ENCODE measurements at regions not wholly inside any gene's neighbourhood (a gene's known extent, or its start where the extent isn't known, plus 50 kb on each side); places are given as distances from the start of the nearest gene placed in this dataset.

DNA sequence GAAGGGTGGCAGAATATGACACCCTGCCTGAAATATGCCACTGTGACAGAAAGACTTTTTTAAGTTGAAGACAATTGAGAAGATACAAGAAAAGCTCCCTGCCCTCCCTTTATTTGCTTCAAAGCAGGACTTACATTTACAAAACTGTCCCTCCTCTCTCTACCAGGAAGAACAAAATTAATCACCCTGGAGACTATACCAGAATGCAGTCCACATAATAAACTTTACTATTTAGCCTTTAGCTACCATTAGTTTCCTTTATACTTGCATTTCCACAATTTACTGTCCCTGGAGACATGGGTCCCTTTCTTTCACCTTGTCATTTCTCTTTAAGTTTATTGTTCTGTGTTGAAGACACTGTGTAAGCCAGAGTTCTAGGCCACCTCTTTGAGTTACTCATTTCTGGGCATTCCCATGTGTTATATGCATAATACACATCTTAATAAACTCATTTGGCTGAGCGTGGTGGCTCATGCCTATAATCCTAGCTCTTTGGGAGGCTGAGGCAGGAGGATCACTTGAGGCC is 238.8 kb downstream of the RFC3 start:
- TF ChIP-seq, protein P1, sequence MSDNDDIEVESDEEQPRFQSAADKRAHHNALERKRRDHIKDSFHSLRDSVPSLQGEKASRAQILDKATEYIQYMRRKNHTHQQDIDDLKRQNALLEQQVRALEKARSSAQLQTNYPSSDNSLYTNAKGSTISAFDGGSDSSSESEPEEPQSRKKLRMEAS (IDR thresholded peaks at IDR 0.05; ENCODE audit: low read depth, low read length) = no peak
- no peak for TF ChIP-seq CTCF (IDR thresholded peaks at IDR 0.05; ENCODE audit: low read depth, low read length)
